PC-9 (cell line): ENCODE measurements at regions not wholly inside any gene's neighbourhood (a gene's known extent, or its start where the extent isn't known, plus 50 kb on each side); places are given as distances from the start of the nearest gene placed in this dataset.

Source experiments
- BruUV-seq: library from RNA; stranded (reverse); fragments of 400-500 nt; replicated peaks from 2 replicates; lab custom pipeline; 2021; lab: Mats Ljungman, UMichigan
- CTCF ChIA-PET: fragments of 300-600 bp; sonication (Branson Sonifier 250); formaldehyde crosslinking; loops from one replicate; lab custom pipeline; 2022; ENCODE audit warnings: antibody characterized with exemption; lab: Charles Lee
- POLR2A ChIA-PET: fragments of 300-600 bp; sonication (Branson Sonifier 250); formaldehyde crosslinking; loops from one replicate; lab custom pipeline; 2022; ENCODE audit warnings: antibody characterized with exemption; ENCODE audit not compliant: unreplicated experiment; lab: Charles Lee
- DNase-seq, 2 experiments: peaks; one replicate each; pipeline versions ENCODE4 v3.0.0 to v3.0.0-alpha.2; 2015 to 2022; ENCODE audit warnings: mixed read lengths in 1 of 2
- H2AFZ ChIP-seq: fragments of 200-600 bp; sonication (generic); 2 replicates; pipeline ENCODE4 v1.8.1; 2017; ENCODE audit warnings: antibody characterized with exemption
- H3F3A ChIP-seq: fragments of 200-600 bp; sonication (generic); 2 replicates; pipeline ENCODE4 v1.8.1; 2017; ENCODE audit warnings: antibody characterized with exemption, mild to moderate bottlenecking, low read depth; ENCODE audit not compliant: insufficient read depth
- H3K27ac ChIP-seq: fragments of 200-600 bp; sonication (generic); 2 replicates; pipeline ENCODE4 v1.6.1; 2016; ENCODE audit warnings: mixed run types
- H3K27me3 ChIP-seq: fragments of 200-600 bp; sonication (generic); 2 replicates; pipeline ENCODE4 v1.6.1; 2016; ENCODE audit warnings: low read depth, mixed run types; ENCODE audit not compliant: insufficient read depth
- H3K36me3 ChIP-seq: fragments of 200-600 bp; sonication (generic); 2 replicates; pipeline ENCODE4 v1.6.1; 2016; ENCODE audit warnings: low read depth, mixed run types
- H3K4me1 ChIP-seq: fragments of 200-600 bp; sonication (generic); replicated peaks from 2 replicates; pipeline ENCODE4 v1.6.1; 2016; ENCODE audit warnings: mixed run types; ENCODE audit not compliant: insufficient read depth
- H3K4me2 ChIP-seq: fragments of 200-600 bp; sonication (generic); 2 replicates; pipeline ENCODE4 v1.6.1; 2017; ENCODE audit warnings: mixed run types
- H3K4me3 ChIP-seq: fragments of 200-600 bp; sonication (generic); 2 replicates; pipeline ENCODE4 v1.6.1; 2016; ENCODE audit warnings: mixed run types
- H3K79me2 ChIP-seq: fragments of 200-600 bp; sonication (generic); 2 replicates; pipeline ENCODE4 v1.6.1; 2017; ENCODE audit warnings: low read depth, mixed run types
- H3K9me2 ChIP-seq: fragments of 200-600 bp; sonication (generic); 2 replicates; pipeline ENCODE4 v1.8.1; 2017; ENCODE audit warnings: mild to moderate bottlenecking; ENCODE audit not compliant: insufficient read depth
- H3K9me3 ChIP-seq: fragments of 200-600 bp; sonication (generic); 2 replicates; pipeline ENCODE4 v1.8.1; 2016; ENCODE audit warnings: low read depth; ENCODE audit not compliant: insufficient read depth
- H4K20me1 ChIP-seq: fragments of 200-600 bp; sonication (generic); 2 replicates; pipeline ENCODE4 v1.8.1; 2017; ENCODE audit not compliant: insufficient read depth
- EZH2 ChIP-seq: fragments of 200-600 bp; sonication (generic); IDR thresholded peaks from 2 replicates; pipeline ENCODE4 v1.8.0; 2017; ENCODE audit warnings: antibody characterized with exemption, low read depth
- intact Hi-C: fragments of 100-400 bp; cut with micrococcal nuclease; formaldehyde crosslinking; loops from one replicate; pipeline ENCODE4 v1.10.0; 2022; ENCODE audit not compliant: unreplicated experiment
- TF ChIP-seq, protein P1 (sequence below): fragments of 200-600 bp; sonication (generic); conservative IDR thresholded peaks from 2 replicates; pipeline ENCODE4 v1.6.1; 2017; ENCODE audit warnings: mixed run types, antibody characterized with exemption, mild to moderate bottlenecking, moderate library complexity

DNA sequence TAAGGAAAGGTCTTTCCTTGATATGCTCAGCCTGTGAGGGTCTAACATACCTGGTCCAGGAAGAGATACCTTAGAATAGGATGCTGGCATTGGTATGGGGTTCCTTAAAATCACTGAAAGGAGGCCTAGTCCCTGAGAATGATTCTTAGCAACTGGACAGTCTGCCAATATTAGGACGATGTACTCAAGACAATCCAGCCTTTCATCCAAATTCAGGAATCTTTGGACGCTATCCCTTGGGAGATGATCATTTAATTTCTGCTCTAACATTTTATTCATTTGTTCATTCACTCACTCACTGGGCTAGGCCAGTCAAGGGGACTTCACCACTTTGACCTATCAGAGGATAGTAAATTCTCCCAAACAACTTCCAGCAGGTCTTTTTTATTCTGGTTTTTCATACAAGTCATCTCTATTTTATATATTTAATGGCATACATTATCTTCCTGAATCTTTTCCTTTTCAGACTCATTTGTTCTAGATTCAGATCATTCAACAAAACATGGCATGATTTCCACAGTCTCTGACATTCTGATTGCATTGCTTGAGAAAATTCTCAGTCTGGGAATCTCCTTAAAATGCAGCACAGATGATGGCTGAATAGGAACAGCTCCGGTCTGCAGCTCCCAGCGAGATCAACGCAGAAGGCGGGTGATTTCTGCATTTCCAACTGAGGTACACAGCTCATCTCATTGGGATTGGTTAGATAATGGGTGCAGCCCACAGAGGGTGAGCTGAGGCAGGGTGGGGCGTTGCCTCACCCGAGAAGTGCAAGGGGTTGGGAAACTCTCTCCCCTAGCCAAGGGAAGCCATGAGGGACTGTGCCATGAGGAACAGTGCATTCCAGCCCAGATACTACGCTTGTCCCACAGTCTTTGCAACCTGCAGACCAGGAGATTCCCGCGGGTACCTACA is 118.0 kb upstream of the PRICKLE1 start:
- H3F3A ChIP-seq = no peaks in the 10 kb centered on the region; the same call in 1 of the 2 replicates
- peaks cover 12% of the 10 kb centered on the region; the same call in 1 of the 2 replicates for H3K4me1 ChIP-seq
- H3K4me3 ChIP-seq = no peak overlapping the region
- no peaks in the 10 kb centered on the region for H3K9me2 ChIP-seq
- TF ChIP-seq EZH2 = no peak
- TF ChIP-seq, protein P1, sequence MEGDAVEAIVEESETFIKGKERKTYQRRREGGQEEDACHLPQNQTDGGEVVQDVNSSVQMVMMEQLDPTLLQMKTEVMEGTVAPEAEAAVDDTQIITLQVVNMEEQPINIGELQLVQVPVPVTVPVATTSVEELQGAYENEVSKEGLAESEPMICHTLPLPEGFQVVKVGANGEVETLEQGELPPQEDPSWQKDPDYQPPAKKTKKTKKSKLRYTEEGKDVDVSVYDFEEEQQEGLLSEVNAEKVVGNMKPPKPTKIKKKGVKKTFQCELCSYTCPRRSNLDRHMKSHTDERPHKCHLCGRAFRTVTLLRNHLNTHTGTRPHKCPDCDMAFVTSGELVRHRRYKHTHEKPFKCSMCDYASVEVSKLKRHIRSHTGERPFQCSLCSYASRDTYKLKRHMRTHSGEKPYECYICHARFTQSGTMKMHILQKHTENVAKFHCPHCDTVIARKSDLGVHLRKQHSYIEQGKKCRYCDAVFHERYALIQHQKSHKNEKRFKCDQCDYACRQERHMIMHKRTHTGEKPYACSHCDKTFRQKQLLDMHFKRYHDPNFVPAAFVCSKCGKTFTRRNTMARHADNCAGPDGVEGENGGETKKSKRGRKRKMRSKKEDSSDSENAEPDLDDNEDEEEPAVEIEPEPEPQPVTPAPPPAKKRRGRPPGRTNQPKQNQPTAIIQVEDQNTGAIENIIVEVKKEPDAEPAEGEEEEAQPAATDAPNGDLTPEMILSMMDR = no peak
- intact Hi-C loops = no loop called here
- no peak overlapping the region for H2AFZ ChIP-seq
- no peak overlapping the region for H3K4me2 ChIP-seq
- H3K27me3 ChIP-seq = no peaks in the 10 kb centered on the region
- DNase-seq = no peak
- no peaks in the 10 kb centered on the region for H3K79me2 ChIP-seq
- no TSS peak for BruUV-seq
- CTCF ChIA-PET = no interaction called here
- H4K20me1 ChIP-seq = no peaks in the 10 kb centered on the region
- 0 out of 2 replicates have a peak, but pooled peaks cover 3% of the 10 kb centered on the region for H3K9me3 ChIP-seq
- POLR2A ChIA-PET = interaction anchor here (0.7 kb wide), 2 partner anchors 16 to 83 kb away, joined by 3 to 5 read pairs; no protein-coding TSS in a partner anchor
- H3K27ac ChIP-seq = no peak overlapping the region
- no peaks in the 10 kb centered on the region for H3K36me3 ChIP-seq

DNA sequence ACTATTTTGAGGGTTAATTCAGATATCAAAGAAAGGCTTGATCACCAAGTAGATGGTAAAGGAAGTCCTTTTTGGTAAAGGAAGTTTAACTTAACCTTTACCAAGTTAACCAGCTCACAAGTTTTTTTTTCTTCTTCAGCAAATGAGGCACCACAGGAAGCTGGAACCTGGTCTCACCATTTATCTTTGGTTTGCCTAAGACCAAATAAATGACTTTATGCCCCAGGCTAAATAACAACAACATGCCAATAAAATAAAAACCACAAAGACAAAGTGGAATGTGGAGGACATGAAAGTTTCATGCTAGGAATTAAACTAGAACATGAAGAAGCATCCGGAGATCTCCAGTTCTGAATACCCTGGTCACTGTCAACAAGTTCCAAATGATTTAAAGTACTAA is 116.8 kb upstream of the PRICKLE1 start:
- 0 out of 2 replicates have a peak, but pooled peaks cover 3% of the 10 kb centered on the region for H3K9me3 ChIP-seq
- DNase-seq = peak in 1 of 2 experiments; percentile 59
- H3K4me2 ChIP-seq = no peak overlapping the region
- CTCF ChIA-PET = no interaction called here
- H3F3A ChIP-seq = no peaks in the 10 kb centered on the region; the same call in 1 of the 2 replicates
- H3K27me3 ChIP-seq = no peaks in the 10 kb centered on the region
- H3K4me1 ChIP-seq = peaks cover 12% of the 10 kb centered on the region; the same call in 1 of the 2 replicates
- no TSS peak for BruUV-seq
- no peaks in the 10 kb centered on the region for H3K9me2 ChIP-seq
- no peaks in the 10 kb centered on the region for H4K20me1 ChIP-seq
- H3K79me2 ChIP-seq = no peaks in the 10 kb centered on the region
- H3K36me3 ChIP-seq = no peaks in the 10 kb centered on the region
- no peak overlapping the region for H3K4me3 ChIP-seq
- H2AFZ ChIP-seq = no peak overlapping the region
- TF ChIP-seq, protein P1 = no peak
- no peak for TF ChIP-seq EZH2
- H3K27ac ChIP-seq = peak overlapping the region; percentile 16; the same call in 1 of the 2 replicates
- intact Hi-C loops = no loop called here
- POLR2A ChIA-PET = no interaction called here

DNA sequence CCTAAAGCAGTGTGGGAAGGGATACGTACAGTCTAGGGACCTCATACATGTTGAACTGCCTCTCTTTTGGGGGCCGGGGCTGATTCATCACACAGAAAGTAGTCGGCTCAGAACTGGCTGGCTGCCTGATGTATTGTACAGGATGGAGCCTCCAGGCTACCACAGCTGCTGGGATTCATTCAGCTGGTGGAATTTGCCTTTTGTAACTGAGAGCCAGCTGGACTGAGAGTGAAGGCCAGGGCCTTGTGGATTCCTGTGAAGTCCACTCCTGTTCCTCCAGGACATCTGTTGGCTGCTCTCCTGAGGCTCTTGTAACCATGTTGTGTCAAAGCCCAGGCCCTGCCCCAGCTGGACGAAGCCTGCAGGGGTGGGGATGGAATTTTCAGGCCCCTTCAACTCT is 116.3 kb upstream of the PRICKLE1 start:
- Histone ChIP-seq H3K4me2 (no peak overlapping the region), H3K9me2 (no peaks in the 10 kb centered on the region), H3K27me3 (no peaks in the 10 kb centered on the region), H3K4me3 (no peak overlapping the region), H3K36me3 (no peaks in the 10 kb centered on the region), H3K9me3 (0 out of 2 replicates have a peak, but pooled peaks cover 3% of the 10 kb centered on the region), H4K20me1 (no peaks in the 10 kb centered on the region), H3K79me2 (no peaks in the 10 kb centered on the region), H3F3A (no peaks in the 10 kb centered on the region; the same call in 1 of the 2 replicates), H3K27ac (peak overlapping the region; percentile 16; the same call in 1 of the 2 replicates), H2AFZ (no peak overlapping the region), H3K4me1 (peaks cover 12% of the 10 kb centered on the region; the same call in 1 of the 2 replicates)
- CTCF ChIA-PET = no interaction called here
- DNase-seq = no peak
- POLR2A ChIA-PET = no interaction called here
- intact Hi-C loops = no loop called here
- BruUV-seq = no TSS peak
- no peak for TF ChIP-seq EZH2
- TF ChIP-seq, protein P1 = no peak
